AG04449 (cell line): ENCODE measurements at regions not wholly inside any gene's neighbourhood (a gene's known extent, or its start where the extent isn't known, plus 50 kb on each side); places are given as distances from the start of the nearest gene placed in this dataset.

Source experiments
- CTCF ChIA-PET: fragments of 350-600 bp; formaldehyde crosslinking; extraction: SDS; loops from one replicate; lab custom pipeline; 2021; ENCODE audit warnings: antibody characterized with exemption; lab: Yijun Ruan, JAX
- POLR2A ChIA-PET: fragments of 400-600, 350-600 bp; formaldehyde crosslinking; extraction: SDS; loops from one replicate; lab custom pipeline; 2020; ENCODE audit warnings: antibody characterized with exemption, inconsistent platforms; lab: Yijun Ruan, JAX
- DNase-seq: peaks from one replicate; pipeline ENCODE4 v3.0.0-alpha.2; 2010; ENCODE audit warnings: low read depth, low spot score
- H3K4me3 ChIP-seq: 2 replicates; pipeline ENCODE4 v1.5.1; 2011; ENCODE audit warnings: low read depth, mild to moderate bottlenecking, control low read depth, low read length
- CTCF ChIP-seq: IDR thresholded peaks from one replicate; pipeline ENCODE4 v1.5.1; 2011; ENCODE audit warnings: mild to moderate bottlenecking, moderate library complexity, low read length, control low read depth, inconsistent platforms; ENCODE audit not compliant: insufficient read depth; ENCODE audit errors: missing control alignments

GRCh38 chr15:93563218-93563617, 474.2 kb upstream of the RGMA start:
- no peak overlapping the region for H3K4me3 ChIP-seq
- no peak for DNase-seq
- ChIA-PET POLR2A (no interaction called here), CTCF (no interaction called here)
- no peak for TF ChIP-seq CTCF

- no peak for DNase-seq
- POLR2A ChIA-PET: no interaction called here
- H3K4me3 ChIP-seq: no peak overlapping the region
- CTCF ChIA-PET: no interaction called here
- no peak for TF ChIP-seq CTCF
Observed at GRCh38 chr15:93562395-93563123, 473.5 kb upstream of the RGMA start.

DNA sequence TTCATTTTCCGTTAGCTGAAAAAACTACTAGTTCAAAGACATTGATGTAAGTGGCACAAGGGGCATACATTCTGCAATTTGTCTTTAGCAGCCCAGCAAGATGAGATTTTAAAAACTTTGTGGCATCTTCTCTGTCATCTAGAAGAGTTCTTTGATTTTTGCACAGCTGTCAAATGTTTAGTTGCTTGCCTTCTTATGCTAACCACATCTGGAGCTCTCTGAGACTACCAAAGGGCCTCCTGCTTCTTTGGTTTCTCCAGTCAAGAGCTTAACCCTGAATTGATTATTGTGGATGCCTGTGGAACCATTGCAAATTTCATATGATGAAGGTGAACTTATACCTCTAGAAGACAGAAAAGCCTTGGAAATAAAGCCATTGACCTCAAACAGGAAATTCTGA, 468.7 kb upstream of the RGMA start:
- CTCF ChIA-PET: no interaction called here
- no peak overlapping the region for H3K4me3 ChIP-seq
- TF ChIP-seq CTCF: no peak
- DNase-seq: no peak
- POLR2A ChIA-PET: no interaction called here

- POLR2A ChIA-PET: no interaction called here
- CTCF ChIA-PET: no interaction called here
- no peak for TF ChIP-seq CTCF
- no peak for DNase-seq
- no peak overlapping the region for H3K4me3 ChIP-seq
Observed at GRCh38 chr15:93553167-93553935, 464.3 kb upstream of the RGMA start.

DNA sequence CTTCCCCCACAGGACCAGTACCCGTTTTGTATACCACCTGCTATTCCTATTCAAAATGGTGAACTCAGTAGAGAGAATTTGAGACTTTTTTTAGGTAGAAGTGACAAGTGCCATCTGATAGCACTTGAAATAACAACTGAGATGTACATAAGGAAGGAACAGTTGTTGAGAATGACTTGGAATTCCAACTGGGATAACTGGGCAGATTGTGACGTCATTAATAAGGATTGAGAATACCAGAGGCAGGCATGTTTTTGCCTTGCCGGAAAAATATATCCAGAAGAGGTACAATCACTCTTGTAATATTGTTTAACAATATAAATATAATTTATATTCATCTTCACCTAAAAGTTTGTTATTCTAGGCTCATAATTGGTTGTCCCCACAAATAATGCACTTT, 454.1 kb upstream of the RGMA start:
- no peak for DNase-seq
- ChIA-PET CTCF (no interaction called here), POLR2A (no interaction called here)
- no peak for TF ChIP-seq CTCF
- no peak overlapping the region for H3K4me3 ChIP-seq

DNA sequence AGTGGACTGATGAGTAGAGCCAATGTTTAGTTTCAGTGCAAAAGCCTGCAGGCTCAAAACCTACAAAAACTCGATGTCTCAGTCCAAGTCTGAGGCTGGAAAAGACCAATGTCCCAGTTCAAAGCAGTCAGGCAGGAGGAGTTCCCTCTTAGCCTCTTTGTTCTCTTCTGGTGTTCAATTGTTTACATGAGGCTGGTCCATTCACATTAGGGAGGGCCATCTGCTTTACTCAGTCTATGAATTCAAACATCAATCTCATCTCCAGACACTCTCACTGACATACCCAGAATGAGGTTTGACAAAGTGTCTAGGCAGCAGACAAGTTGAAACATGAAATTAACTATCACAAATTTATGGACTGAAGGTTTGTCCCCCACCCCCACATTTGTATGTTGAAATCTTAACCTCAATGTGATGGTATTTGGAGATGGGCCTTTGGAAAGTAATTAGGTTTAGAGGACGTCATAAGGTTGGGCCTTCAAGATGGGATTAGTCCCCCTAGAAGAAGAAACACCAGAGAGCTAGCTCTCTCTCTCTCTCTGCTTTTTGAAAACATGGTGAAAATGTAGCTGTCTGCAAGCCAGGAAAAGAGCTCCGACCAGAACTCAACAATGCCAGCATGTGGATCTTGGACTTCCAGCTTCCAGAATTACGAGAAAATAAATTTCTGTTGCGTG, 438.5 kb upstream of the RGMA start:
- ChIA-PET CTCF (no interaction called here), POLR2A (no interaction called here)
- no peak for DNase-seq
- no peak overlapping the region for H3K4me3 ChIP-seq
- TF ChIP-seq CTCF: no peak
